Renal cortical epithelial cell (primary cell): ENCODE measurements at regions not wholly inside any gene's neighbourhood (a gene's known extent, or its start where the extent isn't known, plus 50 kb on each side); places are given as distances from the start of the nearest gene placed in this dataset.
"Not testable (repeated sequence)": the region's sequence is repeated elsewhere in the genome, so short reads cannot be mapped to it uniquely, and the experiment has no call there.

Experiments
- DNase-seq: peaks from one replicate; pipeline ENCODE4 v3.0.0-alpha.2; 2011; ENCODE audit warnings: low read depth

- DNase-seq = no peak
These were observed 906.8 kb upstream of the NDST4 start for GRCh38 chr4:116020141-116020722.

- DNase-seq = no peak
These were observed 905.4 kb upstream of the NDST4 start for GRCh38 chr4:116018831-116019230.

DNA sequence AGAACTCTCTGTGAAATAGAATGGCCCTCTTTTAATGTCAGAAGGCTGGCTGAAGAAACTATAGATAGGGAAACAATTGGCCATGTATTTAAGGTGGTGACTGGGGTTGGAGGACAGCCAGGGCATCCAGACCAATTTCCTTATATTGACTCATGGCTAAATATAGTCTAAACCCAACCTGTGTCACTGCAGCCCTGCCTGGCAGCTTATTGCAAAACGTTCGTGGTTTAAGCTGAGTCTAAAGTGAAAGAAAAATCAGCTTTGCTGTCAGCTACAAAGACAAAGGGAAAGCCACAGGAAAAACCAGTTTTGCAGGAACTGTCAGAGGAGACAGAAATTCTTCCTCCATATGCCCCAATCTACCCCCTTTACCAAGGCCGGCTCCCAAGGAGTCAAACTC is 902.8 kb upstream of the NDST4 start:
- peak; percentile 29 for DNase-seq

DNA sequence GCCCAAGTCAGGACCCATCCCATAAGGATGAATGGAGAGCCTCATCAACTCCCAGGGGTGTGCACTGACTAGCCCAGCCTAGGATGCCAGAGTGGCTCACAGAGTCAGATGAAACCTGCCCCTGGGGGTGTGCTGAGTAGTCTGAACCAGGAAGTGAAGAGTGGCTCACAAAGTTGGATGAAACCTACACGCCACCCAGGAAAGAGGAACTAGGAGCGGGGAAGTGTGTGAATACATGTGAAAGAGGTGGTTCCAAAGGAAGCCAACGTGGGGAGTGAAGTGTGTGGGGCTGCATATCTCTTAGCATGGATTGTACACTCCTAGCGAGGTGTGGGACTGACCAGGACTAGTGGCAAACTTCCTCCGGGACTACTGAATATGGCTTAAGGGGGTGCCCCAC is 902.1 kb upstream of the NDST4 start:
- DNase-seq = no peak

DNA sequence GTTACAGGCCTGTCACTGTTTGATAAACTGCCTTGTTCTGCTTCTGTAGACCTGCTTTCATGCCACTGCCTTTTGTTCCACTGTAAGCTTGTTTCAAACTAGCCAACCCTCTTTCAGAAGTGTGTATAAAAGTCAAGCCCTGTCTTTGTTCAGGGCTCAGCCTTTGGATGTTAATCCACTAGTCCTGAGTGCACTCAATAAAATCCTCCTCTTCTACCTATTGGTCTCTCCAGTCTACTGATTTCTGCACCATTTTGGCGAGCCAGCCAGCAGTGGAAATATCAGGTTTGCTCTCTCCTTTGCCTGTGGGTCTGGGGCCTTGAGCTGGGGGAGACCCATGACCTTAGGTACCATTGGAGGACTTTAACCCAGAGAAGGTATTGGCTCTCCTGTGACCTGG is 901.6 kb upstream of the NDST4 start:
- DNase-seq = no peak

- no peak for DNase-seq
These were observed 897.5 kb upstream of the NDST4 start for GRCh38 chr4:116010923-116011322.

- DNase-seq = no peak
These were observed 892.3 kb upstream of the NDST4 start for GRCh38 chr4:116005806-116006088.

GRCh38 chr4:116005037-116005805 is 891.8 kb upstream of the NDST4 start:
- no peak for DNase-seq

GRCh38 chr4:116001291-116001690 is 887.9 kb upstream of the NDST4 start:
- no peak for DNase-seq

GRCh38 chr4:115986573-115986972 is 873.2 kb upstream of the NDST4 start:
- no peak for DNase-seq

DNA sequence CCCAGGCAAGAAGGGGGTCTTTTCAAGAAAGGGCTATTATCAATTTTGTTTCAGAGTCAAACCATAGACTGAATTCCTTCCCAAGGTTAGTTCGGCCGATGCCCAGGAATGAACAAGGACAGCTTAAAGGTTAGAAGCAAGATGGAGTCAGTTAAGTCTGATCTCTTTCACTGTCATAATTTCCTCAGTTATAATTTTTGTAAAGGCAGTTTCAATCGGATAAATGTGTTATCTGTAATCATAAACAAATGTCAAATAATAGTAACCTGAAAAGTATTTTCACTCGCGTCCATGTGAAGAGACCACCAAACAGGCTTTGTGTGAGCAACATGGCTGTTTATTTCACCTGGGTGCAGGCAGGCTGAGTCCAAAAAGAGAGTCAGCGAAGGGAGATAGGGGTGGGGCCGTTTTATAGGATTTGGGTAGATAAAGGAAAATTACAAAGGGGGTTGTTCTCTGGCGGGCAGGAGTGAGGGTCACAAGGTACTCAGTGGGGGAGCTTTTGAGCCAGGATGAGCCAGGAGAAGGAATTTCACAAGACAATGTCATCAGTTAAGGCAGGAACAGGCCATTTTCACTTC is 862.1 kb upstream of the NDST4 start:
- not testable (repeated sequence) for DNase-seq

DNA sequence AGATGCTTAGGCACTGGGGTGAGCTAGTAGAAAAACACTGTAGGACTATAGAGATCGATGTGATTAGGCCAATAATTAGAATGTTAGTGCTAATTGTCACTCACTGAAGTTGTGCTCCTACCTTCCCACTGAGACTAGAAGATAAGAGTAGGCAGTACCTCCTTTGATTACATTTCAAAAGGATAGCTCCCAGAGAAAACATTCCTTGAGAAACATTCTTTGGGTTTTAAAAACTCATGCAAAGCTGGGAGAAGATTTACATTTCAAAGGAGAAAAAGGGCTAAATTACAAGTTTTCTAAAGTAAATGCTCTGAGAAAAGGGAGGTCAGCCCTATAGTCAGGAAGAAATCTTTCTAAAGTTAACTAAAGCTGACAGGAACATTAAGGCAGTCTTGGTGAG is 860.3 kb upstream of the NDST4 start:
- DNase-seq = no peak

GRCh38 chr4:115972967-115973366 is 859.5 kb upstream of the NDST4 start:
- DNase-seq = no peak

- DNase-seq = no peak
These were observed 857.4 kb upstream of the NDST4 start for GRCh38 chr4:115970859-115971258.

GRCh38 chr4:115969756-115970155 is 856.3 kb upstream of the NDST4 start:
- DNase-seq = no peak

DNA sequence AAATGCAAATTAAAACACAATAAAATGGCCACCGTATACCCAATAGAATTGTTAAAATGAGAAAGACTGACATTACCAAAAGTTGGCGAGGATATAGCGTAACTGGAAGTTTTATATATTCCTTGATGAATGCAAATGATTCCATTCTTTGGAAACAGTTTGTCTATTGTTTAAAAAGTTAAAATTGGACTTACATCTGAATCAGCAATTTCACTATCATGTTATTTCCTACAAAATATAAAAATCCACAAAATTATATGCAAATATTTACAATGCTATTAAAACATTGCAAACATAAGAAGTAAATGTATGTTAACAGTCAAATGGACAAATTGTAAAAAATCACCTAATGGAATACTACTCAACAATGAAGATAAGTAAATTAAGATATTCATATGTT is 852.2 kb upstream of the NDST4 start:
- DNase-seq = no peak

DNA sequence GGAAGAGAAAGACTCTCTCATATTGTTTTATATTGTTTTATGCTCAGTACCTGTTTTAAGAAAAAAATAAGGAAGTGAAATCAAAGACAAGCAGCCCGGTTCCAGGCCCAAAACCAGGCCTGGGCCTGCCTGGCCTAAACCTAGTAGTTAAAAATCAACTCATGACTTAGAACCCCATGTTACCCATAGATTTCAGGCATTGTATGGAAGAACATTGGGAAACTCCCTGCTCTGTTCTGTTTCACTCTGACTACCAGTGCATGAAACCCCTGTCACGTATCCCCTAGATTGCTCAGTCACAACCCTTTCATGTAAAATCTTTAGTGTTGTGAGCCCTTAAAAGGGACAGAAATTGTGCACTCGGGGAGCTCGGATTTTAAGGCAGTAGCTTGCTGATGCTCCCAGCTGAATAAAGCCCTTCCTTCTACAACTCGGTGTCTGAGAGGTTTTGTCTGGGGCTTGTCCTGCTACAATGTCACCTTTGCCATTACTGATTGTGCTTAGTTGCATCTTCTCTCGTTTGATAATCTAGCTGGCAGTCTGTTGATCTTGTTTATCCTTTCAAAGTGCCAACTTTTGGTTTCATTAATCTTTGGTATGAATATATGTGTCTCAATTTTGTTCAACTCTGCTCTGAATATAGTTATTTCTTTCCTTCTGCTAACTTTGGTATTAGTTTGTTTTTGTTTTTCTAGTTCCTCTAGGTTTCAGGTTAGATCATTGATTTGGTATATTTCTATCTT is 842.8 kb upstream of the NDST4 start:
- DNase-seq = not testable (repeated sequence)

DNA sequence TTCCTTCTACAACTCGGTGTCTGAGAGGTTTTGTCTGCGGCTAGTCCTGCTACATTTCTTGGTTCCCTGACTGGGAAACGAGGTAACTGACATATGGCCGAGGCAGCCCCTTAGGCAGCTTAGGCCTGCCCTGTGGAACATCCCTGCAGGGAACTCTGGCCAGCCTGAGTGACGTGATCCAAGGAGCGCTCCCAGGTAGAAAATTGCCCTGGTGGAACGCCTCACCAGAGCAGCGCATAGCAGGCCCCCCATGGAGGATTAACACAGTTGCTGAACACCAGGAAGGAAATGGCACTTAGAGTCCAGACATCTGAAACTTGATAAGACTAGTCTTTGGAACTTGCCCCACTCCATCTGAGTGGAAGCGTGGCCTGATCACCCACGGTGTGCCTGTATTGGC is 837.4 kb upstream of the NDST4 start:
- DNase-seq = no peak

DNA sequence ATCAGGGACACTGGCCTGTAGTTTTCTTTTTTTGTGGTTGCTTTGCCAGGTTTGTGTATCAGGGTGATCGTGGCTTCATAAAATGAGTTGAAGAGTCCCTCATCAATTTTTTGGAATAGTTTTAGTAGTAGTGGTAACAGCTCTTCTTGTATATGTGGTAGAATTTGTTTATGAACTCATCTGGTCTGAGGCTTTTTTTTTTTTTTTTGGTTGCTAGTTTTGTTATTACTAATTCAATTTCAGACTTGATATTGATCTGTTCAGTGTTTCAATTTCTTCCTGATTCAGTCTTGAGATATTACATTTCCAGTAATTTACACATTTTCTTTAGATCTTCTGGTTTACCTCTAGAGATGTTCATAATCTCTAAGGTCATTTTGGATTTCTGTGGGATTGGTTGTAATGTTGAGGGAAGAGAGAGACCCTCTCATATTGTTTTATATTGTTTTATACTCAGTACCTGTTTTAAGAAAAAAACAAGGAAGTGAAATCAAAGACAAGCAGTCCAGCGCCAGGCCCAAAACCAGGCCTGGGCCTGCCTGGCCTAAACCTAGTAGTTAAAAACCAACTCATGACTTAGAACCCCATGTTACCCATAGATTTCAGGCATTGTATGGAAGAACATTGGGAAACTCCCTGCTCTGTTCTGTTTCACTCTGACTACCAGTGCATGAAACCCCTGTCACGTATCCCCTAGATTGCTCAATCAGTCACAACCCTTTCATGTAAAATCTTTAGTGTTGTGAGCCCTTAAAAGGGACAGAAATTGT is 836.7 kb upstream of the NDST4 start:
- not testable (repeated sequence) for DNase-seq

GRCh38 chr4:115945026-115945425 is 831.6 kb upstream of the NDST4 start:
- DNase-seq = no peak

DNA sequence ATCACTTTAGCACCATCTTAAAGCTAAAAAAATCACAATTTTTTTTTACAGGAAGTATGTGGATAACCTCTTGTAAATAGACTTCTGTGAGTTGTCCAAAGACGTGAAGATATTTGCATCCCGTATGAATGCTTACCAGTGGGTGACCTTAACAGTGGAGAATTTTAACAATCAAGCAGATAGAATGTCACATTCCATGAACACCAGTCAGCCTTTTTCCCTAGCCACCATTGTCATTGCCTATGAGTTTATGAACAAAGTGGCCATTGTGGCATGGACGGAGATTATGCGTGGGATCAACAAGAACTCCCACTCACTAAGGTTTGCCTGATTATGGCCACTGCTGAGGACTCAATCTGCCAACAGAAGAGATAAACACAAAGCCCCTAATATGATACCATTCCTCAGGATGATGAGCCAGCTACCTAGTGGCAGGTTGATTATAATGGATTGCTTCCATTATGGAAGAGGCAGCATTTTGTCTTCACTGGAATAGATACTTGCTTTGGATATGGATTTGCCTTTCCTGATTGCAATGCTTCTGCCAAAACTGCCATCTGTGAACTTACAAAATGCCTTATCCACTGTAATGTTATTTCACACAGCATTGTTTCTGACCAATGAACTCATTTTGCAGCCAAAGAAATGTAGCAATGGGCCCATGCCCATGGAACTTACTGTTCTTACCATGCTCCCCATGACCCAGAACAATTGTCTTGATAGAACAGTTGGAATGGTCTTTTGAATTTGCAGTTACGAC is 830.9 kb upstream of the NDST4 start:
- no peak for DNase-seq
